Chondrocyte (in vitro differentiated cells): ENCODE measurements at regions not wholly inside any gene's neighbourhood (a gene's known extent, or its start where the extent isn't known, plus 50 kb on each side); places are given as distances from the start of the nearest gene placed in this dataset.

Experiments
- DNase-seq: peaks from one replicate; pipeline ENCODE4 v3.0.0; 2021; ENCODE audit warnings: mixed read lengths, low spot score
- H3K27ac Mint-ChIP-seq: one replicate; pipeline ENCODE4 v1.8.0; 2021; ENCODE audit warnings: mild to moderate bottlenecking, moderate library complexity, mixed read lengths; ENCODE audit not compliant: unreplicated experiment
- H3K27me3 Mint-ChIP-seq: 2 replicates; pipeline ENCODE4 v1.8.0; 2021; ENCODE audit warnings: low read depth, mixed read lengths
- H3K36me3 Mint-ChIP-seq: 2 replicates; pipeline ENCODE4 v1.8.0; 2021; ENCODE audit warnings: low read depth, mixed read lengths
- H3K4me1 Mint-ChIP-seq: 2 replicates; pipeline ENCODE4 v1.8.0; 2021; ENCODE audit warnings: low read depth, mild to moderate bottlenecking, mixed read lengths
- H3K4me3 Mint-ChIP-seq: one replicate; pipeline ENCODE4 v1.8.0; 2021; ENCODE audit warnings: mild to moderate bottlenecking, moderate library complexity, mixed read lengths; ENCODE audit not compliant: unreplicated experiment
- H3K9me3 Mint-ChIP-seq: 2 replicates; pipeline ENCODE4 v1.8.0; 2021; ENCODE audit warnings: low read depth, mixed read lengths
- CTCF ChIP-seq: fragments of 200-600 bp; sonication (generic); IDR thresholded peaks from 2 replicates; pipeline ENCODE4 v1.5.0; 2021; ENCODE audit warnings: antibody characterized with exemption, mild to moderate bottlenecking, moderate library complexity

GRCh38 chr3:72043204-72044133 is 258.5 kb upstream of the PROK2 start:
- DNase-seq = no peak
- H3K9me3 Mint-ChIP-seq = no peaks in the 10 kb centered on the region
- no peak overlapping the region for H3K4me3 Mint-ChIP-seq
- no peak for TF ChIP-seq CTCF
- H3K4me1 Mint-ChIP-seq = peaks cover 16% of the 10 kb centered on the region
- H3K27me3 Mint-ChIP-seq = peaks cover 8% of the 10 kb centered on the region
- H3K27ac Mint-ChIP-seq = no peak overlapping the region
- no peaks in the 10 kb centered on the region for H3K36me3 Mint-ChIP-seq

- Mint-ChIP-seq H3K4me1 (peaks cover 16% of the 10 kb centered on the region), H3K4me3 (no peak overlapping the region), H3K27me3 (peaks cover 12% of the 10 kb centered on the region), H3K36me3 (peaks cover under 1% of the 10 kb centered on the region), H3K9me3 (peaks cover under 1% of the 10 kb centered on the region), H3K27ac (peak overlapping the region; percentile 37)
- no peak for DNase-seq
- TF ChIP-seq CTCF = no peak
These were observed 257.7 kb upstream of the PROK2 start for GRCh38 chr3:72042397-72043203.

GRCh38 chr3:72041511-72041910 is 256.6 kb upstream of the PROK2 start:
- Mint-ChIP-seq H3K27ac (no peak overlapping the region), H3K4me1 (peaks cover 16% of the 10 kb centered on the region), H3K36me3 (peaks cover 2% of the 10 kb centered on the region), H3K4me3 (no peak overlapping the region), H3K9me3 (peaks cover 3% of the 10 kb centered on the region), H3K27me3 (peaks cover 20% of the 10 kb centered on the region)
- TF ChIP-seq CTCF = peak; percentile 38
- DNase-seq = no peak

GRCh38 chr3:72041076-72041475 is 256.1 kb upstream of the PROK2 start:
- no peak for TF ChIP-seq CTCF
- Mint-ChIP-seq H3K9me3 (peaks cover 3% of the 10 kb centered on the region), H3K27me3 (peaks cover 24% of the 10 kb centered on the region), H3K27ac (no peak overlapping the region), H3K4me1 (peaks cover 16% of the 10 kb centered on the region), H3K4me3 (no peak overlapping the region), H3K36me3 (peaks cover 2% of the 10 kb centered on the region)
- no peak for DNase-seq

GRCh38 chr3:72039677-72040076 is 254.7 kb upstream of the PROK2 start:
- no peak overlapping the region for H3K27ac Mint-ChIP-seq
- peaks cover 3% of the 10 kb centered on the region for H3K9me3 Mint-ChIP-seq
- no peak for TF ChIP-seq CTCF
- H3K4me3 Mint-ChIP-seq = no peak overlapping the region
- H3K36me3 Mint-ChIP-seq = peaks cover 2% of the 10 kb centered on the region
- H3K27me3 Mint-ChIP-seq = peaks cover 25% of the 10 kb centered on the region
- DNase-seq = no peak
- peaks cover 16% of the 10 kb centered on the region for H3K4me1 Mint-ChIP-seq
